DND-41 (cell line): ENCODE measurements at regions not wholly inside any gene's neighbourhood (a gene's known extent, or its start where the extent isn't known, plus 50 kb on each side); places are given as distances from the start of the nearest gene placed in this dataset.
"Not testable (repeated sequence)": the region's sequence is repeated elsewhere in the genome, so short reads cannot be mapped to it uniquely, and the experiment has no call there.

Source experiments
- ATAC-seq: fragments of 200-7000 bp; cut with Tn5 transposase; 3 replicates; pipeline ENCODE4 v1.9.1; 2021; ENCODE audit warnings: low read depth; ENCODE audit not compliant: insufficient read depth
- DNase-seq: peaks from one replicate; pipeline ENCODE4 v3.0.0-alpha.2; 2020
- H2AFZ ChIP-seq: 2 replicates; pipeline ENCODE4 v1.6.0; 2012; ENCODE audit warnings: low read depth, low read length
- H3K27ac ChIP-seq: 2 replicates; pipeline ENCODE4 v1.5.1; 2012; ENCODE audit warnings: low read length, inconsistent platforms
- H3K27me3 ChIP-seq: fragments of 200-600 bp; sonication (generic); 2 replicates; pipeline ENCODE4 v1.6.0; 2012; ENCODE audit warnings: low read length, mild to moderate bottlenecking, inconsistent platforms; ENCODE audit not compliant: insufficient read depth, poor library complexity
- H3K36me3 ChIP-seq: 2 replicates; pipeline ENCODE4 v1.5.1; 2012; ENCODE audit warnings: low read length, inconsistent platforms; ENCODE audit not compliant: insufficient read depth
- H3K4me1 ChIP-seq: 2 replicates; pipeline ENCODE4 v1.5.1; 2012; ENCODE audit warnings: mild to moderate bottlenecking, low read length; ENCODE audit not compliant: insufficient read depth
- H3K4me2 ChIP-seq: 2 replicates; pipeline ENCODE4 v1.6.0; 2012; ENCODE audit warnings: mild to moderate bottlenecking, moderate library complexity, low read length, inconsistent platforms; ENCODE audit not compliant: insufficient read depth
- H3K4me3 ChIP-seq, 2 experiments: fragments of 200-600 bp in 1 of 2; shearing (Covaris generic) in 1 of 2; 2 replicates each; pipeline ENCODE4 v1.5.1; 2012 to 2016; ENCODE audit warnings: inconsistent platforms in 2 of 2, low read length in 2 of 2, mild to moderate bottlenecking in 2 of 2, low read depth in 1 of 2, moderate library complexity in 1 of 2
- H3K79me2 ChIP-seq: 2 replicates; pipeline ENCODE4 v1.6.0; 2012; ENCODE audit warnings: low read length, inconsistent platforms; ENCODE audit not compliant: insufficient read depth
- H3K9ac ChIP-seq: 2 replicates; pipeline ENCODE4 v1.6.0; 2012; ENCODE audit warnings: low read depth, mild to moderate bottlenecking, inconsistent platforms, low read length, moderate library complexity
- H3K9me3 ChIP-seq: 2 replicates; pipeline ENCODE4 v1.5.1; 2012; ENCODE audit warnings: low read length, moderate library complexity, mild to moderate bottlenecking, inconsistent platforms; ENCODE audit not compliant: insufficient read depth, severe bottlenecking
- H4K20me1 ChIP-seq: 2 replicates; pipeline ENCODE4 v1.6.0; 2012; ENCODE audit warnings: low read length; ENCODE audit not compliant: insufficient read depth

GRCh38 chr10:47711428-47711827 lies 52.0 kb downstream of the SYT15B start:
- not testable (repeated sequence) for H3K27me3 ChIP-seq, H3K9me3 ChIP-seq, H2AFZ ChIP-seq, ATAC-seq, H3K9ac ChIP-seq, H3K27ac ChIP-seq, DNase-seq, H3K79me2 ChIP-seq, H3K4me2 ChIP-seq, H3K36me3 ChIP-seq, H4K20me1 ChIP-seq, H3K4me1 ChIP-seq, H3K4me3 ChIP-seq

GRCh38 chr10:47710443-47710842 lies 52.9 kb downstream of the SYT15B start:
- not testable (repeated sequence) for H3K4me2 ChIP-seq, H3K36me3 ChIP-seq, DNase-seq, H3K4me1 ChIP-seq, H3K27ac ChIP-seq, H3K4me3 ChIP-seq, ATAC-seq, H3K9me3 ChIP-seq, H4K20me1 ChIP-seq, H3K79me2 ChIP-seq, H2AFZ ChIP-seq, H3K27me3 ChIP-seq, H3K9ac ChIP-seq

- peak; percentile 100 for ATAC-seq
- Histone ChIP-seq H3K4me3 (peak overlapping the region in 1 of 2 experiments; percentile 46; a peak in 1 of 4 replicates), H3K4me2 (peak overlapping the region; percentile 55)
- not testable (repeated sequence) for H3K36me3 ChIP-seq, H3K4me1 ChIP-seq, H3K27ac ChIP-seq, H3K79me2 ChIP-seq, H4K20me1 ChIP-seq, H3K27me3 ChIP-seq, H3K9ac ChIP-seq, H3K9me3 ChIP-seq, H2AFZ ChIP-seq
- DNase-seq, result peak; percentile 79
These were observed 57.5 kb downstream of the SYT15B start for GRCh38 chr10:47705698-47706414.

- H2AFZ ChIP-seq, H3K4me3 ChIP-seq, H3K4me1 ChIP-seq, H3K36me3 ChIP-seq, H3K4me2 ChIP-seq, H3K9ac ChIP-seq, H3K79me2 ChIP-seq, H3K27ac ChIP-seq, H4K20me1 ChIP-seq, ATAC-seq, H3K27me3 ChIP-seq, H3K9me3 ChIP-seq, DNase-seq: not testable (repeated sequence)
These were observed 62.1 kb downstream of the SYT15B start for GRCh38 chr10:47701285-47701684.

- DNase-seq, H3K27ac ChIP-seq, H3K4me2 ChIP-seq, H3K27me3 ChIP-seq, H3K36me3 ChIP-seq, H3K4me1 ChIP-seq, H3K4me3 ChIP-seq, H2AFZ ChIP-seq, H3K9ac ChIP-seq, H3K9me3 ChIP-seq, H4K20me1 ChIP-seq, ATAC-seq, H3K79me2 ChIP-seq: not testable (repeated sequence)
These were observed 63.5 kb downstream of the SYT15B start for GRCh38 chr10:47699854-47700253.

GRCh38 chr10:47696170-47696569 lies 67.2 kb downstream of the SYT15B start:
- H3K27ac ChIP-seq, H3K79me2 ChIP-seq, H3K36me3 ChIP-seq, ATAC-seq, H2AFZ ChIP-seq, H4K20me1 ChIP-seq, H3K4me2 ChIP-seq, H3K4me1 ChIP-seq, DNase-seq, H3K9ac ChIP-seq, H3K4me3 ChIP-seq, H3K27me3 ChIP-seq, H3K9me3 ChIP-seq: not testable (repeated sequence)

GRCh38 chr10:47695149-47695548 lies 68.2 kb downstream of the SYT15B start:
- not testable (repeated sequence) for H2AFZ ChIP-seq, H3K9ac ChIP-seq, H4K20me1 ChIP-seq, DNase-seq, H3K27me3 ChIP-seq, H3K79me2 ChIP-seq, H3K4me2 ChIP-seq, H3K36me3 ChIP-seq, H3K4me3 ChIP-seq, H3K4me1 ChIP-seq, H3K9me3 ChIP-seq, ATAC-seq, H3K27ac ChIP-seq

GRCh38 chr10:47690304-47690703 lies 73.1 kb downstream of the SYT15B start:
- not testable (repeated sequence) for H3K36me3 ChIP-seq, ATAC-seq, H3K9me3 ChIP-seq, H3K4me3 ChIP-seq, H3K27ac ChIP-seq, H3K79me2 ChIP-seq, H3K4me2 ChIP-seq, H2AFZ ChIP-seq, DNase-seq, H3K27me3 ChIP-seq, H3K9ac ChIP-seq, H4K20me1 ChIP-seq, H3K4me1 ChIP-seq
